Lower leg skin (tissue), 3 donors: ENCODE measurements at regions not wholly inside any gene's neighbourhood (a gene's known extent, or its start where the extent isn't known, plus 50 kb on each side); places are given as distances from the start of the nearest gene placed in this dataset.
"Not testable (repeated sequence)": the region's sequence is repeated elsewhere in the genome, so short reads cannot be mapped to it uniquely, and the experiment has no call there.

Experiments used
- CTCF ChIP-seq, 3 donors: fragments of 450-650 bp; IDR thresholded peaks; one replicate each; pipeline ENCODE4 v1.5.1; 2016; ENCODE audit warnings: antibody characterized with exemption in 3 of 3, mild to moderate bottlenecking in 3 of 3, moderate library complexity in 2 of 3
- POLR2A ChIP-seq, 2 donors: fragments of 450-650 bp; IDR thresholded peaks; one replicate each; pipeline ENCODE4 v1.6.1; 2016 to 2017; ENCODE audit warnings: antibody characterized with exemption in 2 of 2, mild to moderate bottlenecking in 1 of 2, moderate library complexity in 1 of 2

DNA sequence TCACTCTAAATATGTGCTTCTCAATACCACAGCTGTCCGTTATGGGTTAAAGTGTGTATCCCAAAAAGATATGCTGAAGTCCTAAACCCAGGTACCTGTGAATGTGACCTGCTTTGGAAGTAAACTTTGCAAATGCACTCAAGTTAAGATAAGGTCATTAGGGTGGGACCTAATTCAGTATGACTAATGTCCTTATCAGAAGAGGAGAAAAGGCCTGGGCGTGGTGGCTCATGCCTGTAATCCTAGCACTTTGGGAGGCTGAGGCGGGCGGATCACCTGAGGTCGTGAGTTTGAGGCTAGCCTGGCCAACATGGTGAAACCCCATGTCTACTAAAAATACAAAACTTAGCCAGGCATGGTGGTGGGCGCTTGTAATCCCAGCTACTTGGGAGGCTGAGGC is 452.1 kb downstream of the EPM2A start:
- TF ChIP-seq CTCF, POLR2A (IDR thresholded peaks at IDR 0.05): not testable (repeated sequence)
